HG03469 (cell line): ENCODE measurements at regions not wholly inside any gene's neighbourhood (a gene's known extent, or its start where the extent isn't known, plus 50 kb on each side); places are given as distances from the start of the nearest gene placed in this dataset.
"Not testable (repeated sequence)": the region's sequence is repeated elsewhere in the genome, so short reads cannot be mapped to it uniquely, and the experiment has no call there.

Experiments
- ATAC-seq: cut with Tn5 transposase; IDR thresholded peaks from one replicate; pipeline ENCODE4 v1.9.1; 2021; ENCODE audit warnings: mild to moderate bottlenecking, moderate library complexity, moderate number of reproducible peaks; ENCODE audit not compliant: unreplicated experiment

GRCh38 chr1:73859227-73859626, 338.7 kb downstream of the LRRIQ3 start:
- ATAC-seq, result no peak

- no peak for ATAC-seq
These were observed 343.4 kb downstream of the LRRIQ3 start for GRCh38 chr1:73854527-73854926.

- ATAC-seq, result no peak
These were observed 355.5 kb downstream of the LRRIQ3 start for GRCh38 chr1:73842436-73842835.

GRCh38 chr1:73839922-73840321, 358.1 kb downstream of the LRRIQ3 start:
- no peak for ATAC-seq

GRCh38 chr1:73832276-73833181, 365.4 kb downstream of the LRRIQ3 start:
- no peak for ATAC-seq

GRCh38 chr1:73827283-73827682, 370.7 kb downstream of the LRRIQ3 start:
- not testable (repeated sequence) for ATAC-seq

- no peak for ATAC-seq
These were observed 373.9 kb downstream of the LRRIQ3 start for GRCh38 chr1:73824065-73824464.

GRCh38 chr1:73821520-73821919, 376.5 kb downstream of the LRRIQ3 start:
- ATAC-seq, result peak; percentile 72

- no peak for ATAC-seq
These were observed 377.1 kb downstream of the LRRIQ3 start for GRCh38 chr1:73820843-73821242.

GRCh38 chr1:73813716-73814115, 384.3 kb downstream of the LRRIQ3 start:
- no peak for ATAC-seq

GRCh38 chr1:73813236-73813635, 384.7 kb downstream of the LRRIQ3 start:
- ATAC-seq, result no peak

GRCh38 chr1:73811798-73812197, 386.2 kb downstream of the LRRIQ3 start:
- no peak for ATAC-seq

GRCh38 chr1:73804935-73805334, 393.0 kb downstream of the LRRIQ3 start:
- no peak for ATAC-seq

- ATAC-seq, result no peak
These were observed 394.6 kb downstream of the LRRIQ3 start for GRCh38 chr1:73803380-73803779.

- no peak for ATAC-seq
These were observed 396.0 kb downstream of the LRRIQ3 start for GRCh38 chr1:73801912-73802429.

- no peak for ATAC-seq
These were observed 397.6 kb downstream of the LRRIQ3 start for GRCh38 chr1:73800376-73800775.

- no peak for ATAC-seq
These were observed 408.0 kb downstream of the LRRIQ3 start for GRCh38 chr1:73789965-73790364.

GRCh38 chr1:73784026-73784425, 413.9 kb downstream of the LRRIQ3 start:
- ATAC-seq, result no peak

GRCh38 chr1:73783352-73783751, 414.6 kb downstream of the LRRIQ3 start:
- no peak for ATAC-seq

- ATAC-seq, result no peak
These were observed 415.1 kb downstream of the LRRIQ3 start for GRCh38 chr1:73782901-73783300.

GRCh38 chr1:73781251-73781650, 416.7 kb downstream of the LRRIQ3 start:
- ATAC-seq, result no peak

GRCh38 chr1:73778471-73778870, 419.5 kb downstream of the LRRIQ3 start:
- no peak for ATAC-seq
